EL (cell line): ENCODE measurements at regions not wholly inside any gene's neighbourhood (a gene's known extent, or its start where the extent isn't known, plus 50 kb on each side); places are given as distances from the start of the nearest gene placed in this dataset.

ENCODE experiments used
- DNase-seq: peaks from one replicate; pipeline ENCODE4 v3.0.0-alpha.2; 2016

DNA sequence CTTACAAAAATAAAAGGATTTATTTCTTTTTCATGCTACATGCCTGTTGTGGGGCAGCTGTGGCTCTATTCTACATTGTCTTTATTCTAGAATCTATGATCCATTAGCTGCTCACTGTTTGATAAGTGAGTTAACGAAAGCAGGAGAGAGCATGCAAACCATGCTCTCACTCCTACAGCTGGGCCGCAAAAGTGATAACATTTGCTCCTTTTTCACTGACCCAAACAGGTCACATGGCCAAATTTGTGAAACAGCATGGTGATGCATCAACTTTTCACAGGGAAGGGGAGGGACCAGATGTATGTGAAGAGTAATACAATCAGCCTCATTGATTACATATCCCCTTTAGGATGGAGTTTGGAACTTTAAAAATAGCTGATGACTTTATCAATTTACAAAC is 456.9 kb upstream of the SYT1 start:
- DNase-seq: no peak

DNA sequence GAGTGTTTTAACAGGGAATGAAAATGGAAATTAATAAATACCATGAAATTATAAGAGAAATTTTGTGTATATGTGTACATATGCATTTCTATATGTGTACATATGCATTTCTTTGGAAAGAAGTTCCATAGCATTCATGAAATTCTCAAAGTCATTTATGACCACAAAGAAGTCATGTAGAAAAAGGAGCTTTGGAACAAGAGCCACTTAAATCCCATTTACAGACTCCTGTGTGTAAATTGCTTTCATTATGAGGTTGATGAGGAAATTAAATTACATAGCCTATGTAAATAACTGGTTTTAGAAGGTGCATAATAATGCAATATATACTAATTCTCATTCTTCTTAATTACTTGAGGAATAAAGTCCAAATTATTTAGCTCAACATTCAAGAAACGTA is 450.5 kb upstream of the SYT1 start:
- no peak for DNase-seq

DNA sequence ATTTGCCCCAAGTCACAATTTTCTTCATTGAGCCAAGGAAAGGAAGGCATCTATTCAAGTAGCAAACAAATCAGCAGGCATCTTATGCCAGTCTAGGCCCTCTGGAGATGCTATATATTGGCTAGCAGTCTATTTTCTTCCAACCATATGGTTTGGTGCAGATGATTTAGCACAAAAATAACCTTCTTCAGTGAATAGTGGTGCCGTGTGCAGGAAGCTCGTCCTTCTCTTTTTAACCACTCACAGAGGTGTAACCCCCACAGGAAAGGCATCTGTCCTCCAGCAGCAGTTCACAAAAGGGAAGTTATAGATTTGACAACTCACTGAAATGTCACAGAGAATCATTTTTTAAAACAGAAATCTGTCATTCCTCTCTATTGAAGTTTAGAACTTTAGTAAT is 445.7 kb upstream of the SYT1 start:
- DNase-seq: no peak

DNA sequence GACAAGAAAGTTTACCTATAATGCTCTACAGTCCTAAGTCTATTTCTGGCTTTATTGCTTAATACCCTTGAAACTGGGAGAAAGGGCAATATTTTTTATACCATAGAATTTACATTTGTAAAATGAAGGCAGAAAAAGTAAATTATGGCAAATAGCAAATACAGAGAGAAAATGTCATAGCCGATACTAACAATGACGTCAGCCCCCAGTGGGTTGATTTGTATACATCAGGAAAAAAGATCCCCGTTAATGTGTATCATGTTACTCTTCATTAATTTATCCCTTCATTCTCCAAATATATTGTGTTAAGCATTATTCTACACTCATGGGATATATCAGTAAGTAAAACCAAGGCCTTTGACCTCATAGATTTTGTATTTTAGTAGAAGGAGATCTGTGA is 445.1 kb upstream of the SYT1 start:
- DNase-seq: no peak

DNA sequence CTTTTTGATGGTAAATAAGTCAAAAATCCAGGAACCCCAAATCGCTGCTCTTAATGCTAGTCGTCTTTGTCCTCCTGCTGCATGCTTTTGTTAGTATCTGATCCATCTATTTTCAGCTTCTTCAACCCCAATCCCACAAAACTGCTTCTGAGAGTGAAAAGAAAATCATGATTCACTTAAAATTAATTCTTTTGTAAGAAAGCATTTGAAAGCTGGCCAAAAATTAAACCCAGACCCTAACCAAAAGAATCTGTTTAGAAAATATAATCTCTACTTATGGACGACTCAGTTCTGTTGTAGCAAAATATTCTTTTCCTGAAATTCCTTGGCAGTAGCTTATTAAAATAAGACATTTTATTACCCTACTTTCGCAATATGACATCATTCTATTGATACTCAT is 443.6 kb upstream of the SYT1 start:
- peak; percentile 36 for DNase-seq

DNA sequence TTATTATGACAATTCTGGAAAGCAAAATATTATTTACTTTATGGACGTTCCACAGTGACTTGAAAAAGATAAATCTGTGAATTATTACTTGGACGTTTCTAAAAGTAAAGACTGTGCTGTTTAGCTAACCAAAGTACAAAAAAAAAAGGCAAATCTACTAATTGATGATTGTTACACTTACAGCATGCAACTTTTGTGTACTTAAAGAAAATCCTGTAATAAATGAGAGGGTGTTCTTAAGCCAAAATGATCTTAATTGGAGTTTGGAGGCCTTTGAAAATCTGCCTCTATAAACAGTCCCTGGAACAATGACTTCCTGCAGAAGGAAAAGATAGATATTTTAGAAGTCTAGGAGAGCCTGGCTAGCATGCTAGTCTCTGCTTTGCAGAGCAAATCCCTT is 434.0 kb upstream of the SYT1 start:
- DNase-seq: no peak

DNA sequence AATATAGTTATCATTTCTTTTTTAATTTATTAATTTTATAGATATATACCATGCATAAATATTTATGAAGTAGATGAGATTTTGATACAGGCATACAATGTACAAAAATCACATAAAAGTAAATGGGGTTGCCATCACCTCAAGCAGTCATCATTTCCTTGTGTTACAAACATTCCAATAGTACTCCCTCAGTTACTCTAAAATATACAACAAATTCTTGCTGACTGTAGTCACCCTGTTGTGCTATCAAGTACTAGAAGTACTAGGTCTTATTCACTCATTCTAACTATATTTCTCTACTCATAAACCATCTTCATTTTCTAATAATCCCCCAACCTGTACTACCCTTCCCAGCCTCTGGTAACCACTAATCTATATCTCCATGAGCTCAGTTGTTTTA is 432.6 kb upstream of the SYT1 start:
- peak; percentile 39 for DNase-seq

DNA sequence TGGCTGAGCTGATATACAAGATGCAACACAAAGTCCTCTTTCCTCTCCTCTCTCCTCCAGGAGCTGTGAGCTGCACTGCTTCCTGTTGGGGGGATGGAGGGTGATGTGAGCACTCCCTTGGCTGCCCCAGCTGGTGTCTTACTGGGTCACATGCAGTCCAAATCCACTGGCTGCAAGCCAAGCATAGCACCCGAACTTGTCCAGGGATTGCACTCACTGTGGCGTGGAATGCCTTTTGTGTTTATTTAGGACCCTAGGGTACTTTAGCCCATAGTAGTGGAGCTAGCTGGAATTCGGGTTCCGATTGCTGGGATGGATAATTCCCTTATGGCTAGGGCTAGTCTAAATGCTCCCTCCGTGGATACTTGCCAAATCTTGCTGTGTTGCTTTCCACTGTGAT is 424.9 kb upstream of the SYT1 start:
- DNase-seq: no peak

DNA sequence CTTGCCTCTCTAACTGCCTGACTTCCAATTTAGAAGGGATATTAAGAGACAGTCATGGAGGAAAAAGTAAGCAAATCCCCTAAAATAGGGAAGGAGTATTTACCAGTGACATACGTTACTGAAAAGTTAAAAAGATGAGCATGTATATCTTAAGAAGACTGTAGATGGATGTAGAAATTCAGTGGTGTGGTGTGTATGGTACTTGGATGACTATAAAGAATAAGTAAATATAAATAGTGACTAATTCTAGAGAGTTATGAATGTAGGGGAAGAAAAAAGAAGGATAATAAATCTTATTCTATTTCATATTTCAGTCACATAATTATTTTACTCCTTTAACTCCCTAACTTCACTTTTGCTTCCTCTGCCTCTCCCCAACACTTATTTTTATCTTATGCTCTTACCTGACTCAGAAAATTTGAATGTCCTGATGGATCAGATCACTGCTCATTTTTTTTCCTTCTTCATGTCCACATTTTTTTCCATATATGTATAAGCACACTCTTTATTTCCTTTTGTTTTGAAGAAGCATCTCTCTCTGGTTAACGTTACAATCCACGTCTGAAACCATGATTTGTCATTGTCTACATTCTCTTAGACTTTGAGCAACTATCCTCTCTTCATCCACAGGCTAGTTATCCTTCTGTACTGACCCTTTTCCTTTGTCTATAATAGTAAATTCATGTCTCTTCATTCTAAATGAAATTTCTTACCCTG is 422.7 kb upstream of the SYT1 start:
- DNase-seq: peak; percentile 1

DNA sequence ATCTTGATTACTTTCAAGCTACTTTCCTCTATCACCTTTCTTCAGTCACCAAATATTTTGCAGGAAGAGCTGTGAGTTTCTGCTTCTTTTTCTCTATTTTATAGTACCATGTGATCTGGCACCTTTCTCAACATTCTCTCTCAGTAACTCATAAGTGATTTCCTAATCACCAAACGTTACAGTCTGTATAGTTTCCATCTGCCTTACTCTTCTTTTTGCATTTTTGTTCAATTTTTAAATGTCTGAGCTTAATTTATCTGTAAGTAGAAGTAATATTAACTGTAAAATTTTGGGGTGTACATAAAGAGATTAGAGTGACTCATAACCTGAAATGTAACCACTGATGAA is 422.1 kb upstream of the SYT1 start:
- peak; percentile 27 for DNase-seq

DNA sequence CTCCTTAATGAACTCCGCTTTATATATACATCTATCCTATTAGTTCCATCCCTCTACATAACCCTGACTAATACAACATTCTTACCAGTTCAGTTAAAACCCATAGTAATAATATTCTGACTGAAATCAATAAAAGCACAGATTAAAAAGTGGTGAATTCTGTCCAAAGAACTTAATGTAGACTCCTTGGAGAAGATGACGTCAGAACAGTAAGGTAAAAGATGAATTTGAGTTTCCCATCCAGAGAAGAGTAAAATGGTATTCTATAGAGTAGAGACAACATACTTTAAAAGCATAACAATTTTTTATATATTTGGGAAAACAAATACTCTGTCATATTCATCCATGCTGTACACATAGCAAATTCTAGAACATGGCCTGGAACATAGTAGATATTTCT is 418.0 kb upstream of the SYT1 start:
- no peak for DNase-seq

DNA sequence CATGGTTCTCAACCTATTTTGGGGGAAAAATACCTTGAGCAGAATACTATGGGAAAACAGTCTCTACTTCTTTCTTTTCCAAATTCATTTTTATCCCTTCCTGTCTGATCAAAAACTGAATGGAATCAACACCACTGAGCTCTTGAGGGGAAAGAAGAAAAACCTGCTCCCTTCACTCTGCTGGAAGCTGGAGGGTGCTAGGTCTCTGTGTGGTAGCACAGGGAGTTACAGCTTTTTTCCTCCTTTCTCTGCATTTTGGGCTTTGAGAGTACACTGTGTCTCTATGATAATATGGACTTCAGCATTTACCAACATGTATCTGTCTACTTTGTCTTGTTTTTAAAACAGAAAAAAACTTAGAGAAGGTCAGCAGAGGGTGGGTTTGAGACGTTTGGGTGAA is 417.2 kb upstream of the SYT1 start:
- DNase-seq: no peak

DNA sequence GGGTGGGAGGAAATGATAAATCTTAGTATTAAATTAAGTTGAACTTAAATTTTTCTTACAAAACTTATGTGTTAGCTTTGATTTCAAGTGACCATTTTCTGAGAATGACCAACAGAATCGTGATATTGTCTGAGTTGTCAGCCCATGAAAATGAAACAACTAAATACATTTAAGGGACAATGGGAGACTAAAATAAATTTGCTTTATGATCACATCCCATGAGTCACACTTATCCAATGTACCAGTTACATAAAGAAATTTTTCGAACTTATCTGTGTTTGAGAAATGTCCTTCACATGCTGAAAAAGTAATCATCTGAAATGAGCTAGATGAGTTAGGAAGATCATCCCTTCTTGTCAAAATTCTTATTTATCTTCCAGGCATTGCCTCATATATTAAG is 415.9 kb upstream of the SYT1 start:
- no peak for DNase-seq

DNA sequence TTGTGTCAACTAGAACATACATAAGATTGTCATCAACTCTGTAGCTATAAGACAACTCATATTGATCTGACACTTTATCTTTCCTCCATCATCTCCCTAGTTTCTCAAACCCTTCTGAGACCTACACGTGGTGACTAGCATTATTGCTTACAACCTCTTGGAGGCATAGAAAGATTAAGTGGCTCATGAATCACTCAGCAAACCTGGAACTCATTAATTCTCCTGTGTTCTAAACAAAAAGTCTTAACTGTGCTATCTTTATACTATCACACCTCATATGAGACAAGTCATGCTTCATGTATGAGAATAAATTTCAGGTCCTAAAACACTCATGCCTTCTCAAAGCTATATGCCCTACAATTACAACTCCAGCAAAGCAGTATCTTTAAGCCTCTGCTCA is 408.6 kb upstream of the SYT1 start:
- no peak for DNase-seq

DNA sequence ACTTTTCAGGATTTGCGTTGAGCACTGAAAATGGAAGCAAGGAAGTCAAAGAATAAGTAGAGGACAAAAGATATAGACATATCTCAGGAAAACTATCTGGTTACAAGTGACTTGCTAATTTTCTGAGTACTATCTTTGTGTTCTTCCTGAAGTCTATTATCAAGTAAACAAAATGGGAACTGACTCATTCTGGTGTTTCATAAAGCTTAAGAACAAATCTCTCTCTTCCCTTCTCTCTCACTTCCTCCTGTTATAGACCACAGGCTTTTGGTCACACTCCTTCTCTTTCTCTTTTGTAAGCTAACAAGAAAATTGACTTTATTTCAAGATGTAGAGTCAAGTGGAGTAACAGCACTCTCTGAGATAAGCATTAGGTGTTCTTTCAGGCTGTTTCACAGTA is 406.6 kb upstream of the SYT1 start:
- no peak for DNase-seq

DNA sequence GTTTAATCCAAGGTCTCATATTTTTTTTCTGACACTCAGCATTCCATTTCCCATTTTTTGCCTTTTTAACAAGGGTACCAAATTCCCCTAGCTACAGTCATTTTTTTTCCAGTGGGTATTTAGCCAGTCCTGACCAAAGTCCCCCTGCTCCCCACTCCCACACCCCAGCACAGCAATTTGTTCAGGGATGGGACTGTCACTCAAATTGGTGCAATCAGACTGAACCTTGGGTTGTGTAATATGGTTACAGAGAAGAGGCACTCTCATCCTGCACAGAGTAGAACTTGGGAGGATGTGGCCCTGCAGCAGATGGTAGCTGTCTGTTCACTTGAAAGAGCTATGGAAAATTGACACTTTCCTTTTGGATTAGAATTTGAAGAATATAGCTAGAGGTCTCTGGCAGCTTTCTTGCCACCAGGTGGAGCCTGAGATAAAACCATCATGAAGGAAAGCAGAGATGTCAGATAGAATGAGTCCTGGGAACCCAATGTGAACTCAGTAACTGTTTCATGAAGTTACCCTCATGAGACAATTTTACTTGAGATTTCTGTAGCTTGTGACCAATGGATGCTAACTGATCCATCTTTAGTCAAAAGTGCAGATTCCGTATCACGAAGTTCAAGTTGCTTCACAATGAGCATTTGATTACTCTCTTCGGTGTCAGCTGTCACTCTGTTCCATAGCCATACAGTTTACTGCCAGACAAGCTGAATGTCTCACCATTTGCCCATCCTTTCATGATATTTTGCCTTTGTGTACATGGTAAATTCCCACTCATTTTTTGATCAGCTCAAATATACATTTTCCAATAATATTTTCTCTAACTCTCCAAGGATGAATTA is 394.0 kb upstream of the SYT1 start:
- DNase-seq: peak; percentile 45

DNA sequence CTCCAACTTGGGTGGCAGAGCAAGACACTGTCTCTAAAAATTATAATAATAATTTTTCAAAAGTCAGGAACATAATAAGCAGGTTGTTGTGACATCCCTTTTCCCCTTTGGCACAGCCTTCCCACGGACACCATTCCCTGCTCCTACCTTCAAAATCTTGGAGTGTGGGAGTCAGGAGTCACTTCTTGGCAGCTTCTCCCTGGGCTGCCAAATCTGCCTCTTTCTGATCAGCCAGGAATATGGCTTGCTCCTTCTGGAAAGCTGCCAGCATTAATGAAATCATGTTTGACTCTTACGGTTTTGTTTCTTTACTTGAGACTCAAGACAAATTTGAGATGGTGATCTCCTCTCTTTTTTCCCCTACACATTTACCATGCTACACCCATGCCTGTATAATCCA is 391.4 kb upstream of the SYT1 start:
- peak; percentile 20 for DNase-seq

DNA sequence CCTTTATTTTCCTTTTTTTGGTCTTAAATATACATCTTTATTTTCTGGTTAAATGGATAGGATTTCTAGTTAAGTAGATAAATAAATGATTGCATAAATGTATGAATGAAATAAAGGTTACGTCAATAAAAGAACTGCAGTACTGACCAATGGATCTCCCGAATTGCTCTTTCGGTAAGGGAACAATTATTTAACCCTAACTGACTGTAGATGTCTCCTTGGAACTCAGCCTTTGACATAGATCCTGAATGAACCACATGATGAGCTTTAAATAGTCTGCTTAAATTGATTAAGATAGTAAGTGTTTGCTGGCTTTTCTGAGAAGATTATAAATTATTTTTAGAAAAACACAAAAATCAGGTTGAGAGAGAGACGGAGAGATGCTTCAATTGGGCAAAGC is 391.0 kb upstream of the SYT1 start:
- DNase-seq: no peak

DNA sequence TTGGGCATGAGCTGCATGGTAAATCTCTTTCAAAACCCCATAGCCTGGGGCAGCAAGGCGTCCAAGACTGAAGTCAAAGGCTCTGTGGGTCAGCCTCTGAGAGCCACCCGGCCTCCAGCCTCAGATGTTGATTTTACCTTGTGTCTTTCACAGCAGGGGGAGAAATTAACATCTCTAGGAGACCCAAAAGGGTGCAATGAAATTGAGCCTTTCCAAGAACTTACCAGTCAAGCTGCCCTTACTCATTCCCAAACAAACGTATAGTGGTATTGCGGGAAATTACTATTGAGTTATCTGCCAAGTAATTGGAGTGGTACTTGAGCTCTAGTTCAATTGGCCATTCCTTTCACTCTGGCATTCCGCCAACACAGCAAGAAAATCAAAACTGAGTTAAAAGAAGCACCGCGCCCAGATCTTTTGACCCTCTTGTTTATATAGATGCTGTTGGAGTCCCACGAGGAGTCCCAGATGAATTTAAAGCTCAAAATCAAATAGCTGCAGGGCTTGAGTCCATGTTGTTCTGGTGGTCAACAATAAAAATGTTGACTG is 380.7 kb upstream of the SYT1 start:
- DNase-seq: no peak

DNA sequence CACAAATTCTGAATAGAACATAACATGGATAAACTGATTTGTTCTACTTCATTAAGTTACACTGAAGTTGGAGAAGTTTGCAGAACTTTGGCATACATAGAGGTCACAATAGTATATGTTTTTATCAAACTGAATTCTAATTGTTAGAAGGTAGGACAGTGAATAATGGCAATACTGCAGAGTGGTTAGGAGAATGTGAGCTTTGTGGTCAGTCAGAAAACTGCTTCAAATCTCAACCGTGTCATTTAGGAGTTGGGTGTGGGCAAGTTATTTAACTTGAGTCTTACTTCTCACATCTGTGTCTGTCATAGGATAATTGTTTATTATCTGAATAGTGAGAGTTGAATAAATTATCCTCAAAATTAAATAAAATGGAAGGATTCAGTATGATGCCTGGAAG is 374.6 kb upstream of the SYT1 start:
- DNase-seq: no peak

DNA sequence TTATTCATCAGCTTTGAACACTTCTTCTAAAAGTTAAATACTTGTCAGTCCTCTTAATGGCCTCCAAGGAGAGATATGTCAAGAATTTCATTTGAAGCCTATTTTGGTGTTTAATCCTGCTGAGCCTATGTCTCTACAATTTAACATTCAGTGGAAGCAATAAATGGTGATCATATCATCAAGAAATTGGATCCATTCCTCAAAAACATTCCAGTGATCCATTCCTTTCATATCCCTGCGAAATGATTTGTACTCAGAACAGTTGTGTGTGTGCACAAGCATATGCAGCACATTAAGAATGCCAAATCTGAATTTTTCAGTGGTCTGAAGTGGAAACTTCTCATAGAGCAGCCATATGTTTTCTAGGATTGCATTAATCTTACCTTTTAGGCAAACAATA is 373.7 kb upstream of the SYT1 start:
- DNase-seq: no peak

DNA sequence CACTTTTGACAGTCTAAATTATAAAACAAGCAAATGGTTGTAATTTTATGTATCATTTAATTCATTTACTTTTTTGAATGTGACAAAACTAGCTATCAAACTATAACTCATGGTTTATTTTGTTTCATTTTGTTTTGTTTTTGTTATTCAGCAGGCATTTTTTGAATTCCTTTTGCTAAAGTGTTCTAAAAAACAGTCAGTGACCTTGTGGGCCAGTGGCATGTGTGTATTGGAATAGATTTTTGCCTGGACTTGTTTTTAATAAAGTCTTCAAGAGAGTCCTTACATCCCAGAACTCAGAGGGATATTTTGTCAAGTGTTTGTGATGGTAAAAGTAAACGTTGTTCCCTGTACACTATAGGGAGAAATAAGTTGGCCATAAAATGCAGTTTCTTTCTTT is 369.7 kb upstream of the SYT1 start:
- DNase-seq: peak; percentile 42

DNA sequence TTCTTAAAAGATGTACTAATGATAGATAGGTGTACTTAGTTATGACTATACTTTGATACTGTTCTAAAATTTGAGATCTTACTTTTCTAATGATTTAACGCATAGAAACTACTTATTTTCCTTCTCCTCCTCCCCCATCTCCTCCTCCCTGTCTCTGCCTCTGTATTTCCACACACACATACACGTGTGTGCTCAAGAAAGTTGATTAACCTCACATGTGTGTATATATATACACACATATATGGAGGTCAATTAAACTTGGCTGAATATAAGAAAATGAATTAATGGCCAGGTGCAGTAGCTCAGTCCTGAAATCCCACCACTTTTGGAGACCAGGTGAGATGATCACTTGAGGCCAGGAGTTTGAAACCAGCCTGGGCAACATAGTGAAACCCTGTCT is 362.7 kb upstream of the SYT1 start:
- DNase-seq: no peak

DNA sequence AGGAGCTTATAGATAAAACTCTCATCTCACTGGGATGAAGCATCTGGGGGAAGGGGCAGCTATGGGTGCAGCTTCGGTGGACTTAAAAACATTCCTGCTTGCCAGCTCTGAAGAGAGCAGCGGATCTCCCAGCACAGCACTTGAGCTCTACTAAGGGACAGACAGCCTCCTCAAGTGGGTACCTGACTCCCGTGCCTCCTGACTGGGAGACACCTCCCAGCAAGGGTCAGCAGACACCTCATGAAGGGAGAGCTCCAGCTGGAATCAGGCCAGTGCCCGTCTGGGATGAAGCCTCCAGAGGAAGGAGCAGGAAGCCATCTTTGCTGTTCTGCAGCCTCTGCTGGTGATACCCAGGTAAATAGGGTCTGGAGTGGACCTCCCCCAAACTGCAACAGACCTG is 345.2 kb upstream of the SYT1 start:
- DNase-seq: no peak
